ENCODE measurements at regions not wholly inside any gene's neighbourhood (a gene's known extent, or its start where the extent isn't known, plus 50 kb on each side); places are given as distances from the start of the nearest gene placed in this dataset.

- DNase-seq = no peak
- no peak overlapping the region for H3K27ac ChIP-seq
- peaks cover 30% of the 10 kb centered on the region for H3K27me3 ChIP-seq
- H3K36me3 ChIP-seq = no peaks in the 10 kb centered on the region
- H3K4me3 ChIP-seq = no peak overlapping the region
- H3K9me3 ChIP-seq (replicated peaks) = no peaks in the 10 kb centered on the region
- H3K4me1 ChIP-seq = no peaks in the 10 kb centered on the region
Observed at GRCh38 chr16:50463581-50464324, 84.4 kb upstream of the NKD1 start.

GRCh38 chr16:50462793-50463507, 85.2 kb upstream of the NKD1 start:
- no peaks in the 10 kb centered on the region for H3K36me3 ChIP-seq
- DNase-seq = no peak
- no peaks in the 10 kb centered on the region for H3K9me3 ChIP-seq (replicated peaks)
- no peak overlapping the region for H3K27ac ChIP-seq
- H3K4me1 ChIP-seq = no peaks in the 10 kb centered on the region
- no peak overlapping the region for H3K4me3 ChIP-seq
- H3K27me3 ChIP-seq = peaks cover 30% of the 10 kb centered on the region

DNA sequence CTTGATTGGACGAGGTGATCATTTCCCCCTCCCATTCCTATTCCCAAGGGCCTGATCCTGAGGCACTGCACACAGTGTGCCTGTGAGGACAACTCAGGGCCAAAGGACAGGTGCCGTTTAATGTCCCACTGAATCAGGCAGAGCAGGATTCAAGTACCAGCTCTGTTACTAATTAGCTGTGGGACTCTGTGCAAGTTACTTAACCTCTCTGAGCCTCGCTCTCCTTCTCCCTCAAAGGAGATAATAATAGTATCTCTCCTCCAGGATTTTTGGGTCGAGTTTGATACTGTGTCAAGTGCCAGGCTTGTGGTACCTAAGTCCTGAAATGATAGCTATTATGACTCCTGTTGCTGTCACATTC, 86.8 kb upstream of the NKD1 start:
- peaks cover 36% of the 10 kb centered on the region for H3K27me3 ChIP-seq
- no peak overlapping the region for H3K4me3 ChIP-seq
- no peaks in the 10 kb centered on the region for H3K9me3 ChIP-seq (replicated peaks)
- H3K27ac ChIP-seq = no peak overlapping the region
- H3K36me3 ChIP-seq = no peaks in the 10 kb centered on the region
- no peak for DNase-seq
- no peaks in the 10 kb centered on the region for H3K4me1 ChIP-seq

DNA sequence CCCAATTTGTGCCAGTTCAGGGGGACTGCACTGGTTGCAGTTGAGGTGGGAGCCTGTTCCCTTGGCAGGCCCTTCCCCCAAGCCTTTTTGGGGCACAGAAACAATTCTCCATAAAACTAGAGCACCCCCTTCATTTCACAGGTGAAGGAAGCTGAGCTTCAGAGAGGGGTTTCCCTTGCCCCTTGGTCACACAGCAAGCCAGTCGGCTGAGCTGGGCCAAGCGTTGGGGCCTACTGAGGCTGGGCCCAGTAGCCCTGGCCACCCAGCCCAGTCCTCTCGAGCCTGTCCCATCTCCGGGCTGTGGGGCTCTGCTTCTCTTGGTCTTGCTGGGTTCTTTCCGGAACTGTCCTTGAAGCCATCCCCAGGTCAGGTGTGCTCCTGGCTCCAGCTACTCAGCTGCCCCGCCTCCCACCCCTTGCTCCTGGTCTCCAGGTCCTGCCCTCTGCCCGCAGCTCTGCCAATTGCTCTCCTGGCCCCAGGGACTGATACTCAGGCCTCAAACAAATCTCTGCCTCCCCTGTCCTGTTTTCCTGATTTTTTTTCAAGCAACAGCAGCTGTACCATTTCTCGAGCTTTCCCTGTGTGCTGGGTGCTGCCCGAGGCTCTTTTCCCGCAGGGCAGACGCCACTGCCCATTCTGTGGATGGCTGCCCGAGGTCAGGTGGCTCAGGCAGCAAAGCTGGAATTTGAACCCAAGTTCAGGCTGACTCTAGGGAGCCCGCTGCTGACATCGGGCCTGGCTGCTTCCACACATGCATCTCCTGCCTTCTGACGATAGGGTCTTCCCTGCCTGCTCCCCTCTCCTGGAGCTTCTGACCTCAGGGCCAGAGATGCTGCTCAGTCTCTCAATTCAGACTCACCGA, 87.4 kb upstream of the NKD1 start:
- no peak for DNase-seq

DNA sequence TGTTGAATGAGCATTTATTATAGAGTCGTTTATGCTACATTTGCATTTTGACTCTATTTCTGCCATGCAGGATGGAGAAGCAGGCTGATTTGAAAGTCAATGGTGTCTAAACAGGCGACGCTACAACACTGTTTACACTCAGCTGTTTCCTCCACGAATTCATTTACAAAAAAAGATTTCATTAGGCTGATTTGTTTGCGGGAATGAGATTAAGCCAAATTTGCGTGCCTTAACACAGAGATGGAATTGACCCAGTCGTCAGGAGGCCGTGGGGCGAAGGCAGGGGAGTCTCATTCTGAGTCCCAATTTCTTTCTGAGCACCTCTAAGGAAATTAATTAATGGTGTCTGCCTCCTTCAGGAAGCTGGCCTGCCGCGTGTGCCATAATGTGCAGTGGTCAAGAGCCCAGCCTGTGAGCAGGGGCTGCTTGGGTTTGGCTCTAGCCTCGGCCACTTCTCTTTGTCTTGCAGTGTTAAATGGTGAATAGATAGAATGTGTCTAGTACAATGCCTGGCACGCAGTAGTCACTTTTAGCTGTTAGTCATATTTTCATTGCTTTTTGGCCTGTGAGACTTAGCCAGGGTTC, 88.6 kb upstream of the NKD1 start:
- Histone ChIP-seq H3K36me3 (no peaks in the 10 kb centered on the region), H3K4me3 (no peak overlapping the region), H3K27me3 (peaks cover 36% of the 10 kb centered on the region), H3K9me3 (replicated peaks) (no peaks in the 10 kb centered on the region), H3K27ac (no peak overlapping the region), H3K4me1 (no peaks in the 10 kb centered on the region)
- no peak for DNase-seq

More for the DNA sequence above, 87.4 kb upstream of the NKD1 start:
- Histone ChIP-seq H3K9me3 (replicated peaks) (no peaks in the 10 kb centered on the region), H3K27ac (no peak overlapping the region), H3K27me3 (peaks cover 36% of the 10 kb centered on the region), H3K36me3 (no peaks in the 10 kb centered on the region), H3K4me3 (no peak overlapping the region), H3K4me1 (no peaks in the 10 kb centered on the region)

- no peak for DNase-seq
- Histone ChIP-seq H3K4me3 (no peak overlapping the region), H3K27me3 (peaks cover 36% of the 10 kb centered on the region), H3K4me1 (no peaks in the 10 kb centered on the region), H3K36me3 (no peaks in the 10 kb centered on the region), H3K27ac (no peak overlapping the region), H3K9me3 (replicated peaks) (no peaks in the 10 kb centered on the region)
Observed at GRCh38 chr16:50458667-50459495, 89.3 kb upstream of the NKD1 start.

- H3K4me3 ChIP-seq = no peak overlapping the region
- H3K9me3 ChIP-seq (replicated peaks) = no peaks in the 10 kb centered on the region
- H3K4me1 ChIP-seq = no peaks in the 10 kb centered on the region
- no peaks in the 10 kb centered on the region for H3K36me3 ChIP-seq
- no peak overlapping the region for H3K27ac ChIP-seq
- H3K27me3 ChIP-seq = peaks cover 36% of the 10 kb centered on the region
- no peak for DNase-seq
Observed at GRCh38 chr16:50457979-50458491, 89.2 kb upstream of the BRD7 start.

GRCh38 chr16:50457423-50457822, 88.6 kb upstream of the BRD7 start:
- Histone ChIP-seq H3K27ac (no peak overlapping the region), H3K9me3 (replicated peaks) (no peaks in the 10 kb centered on the region), H3K4me1 (no peaks in the 10 kb centered on the region), H3K27me3 (peaks cover 36% of the 10 kb centered on the region), H3K4me3 (no peak overlapping the region), H3K36me3 (no peaks in the 10 kb centered on the region)
- DNase-seq = no peak

DNA sequence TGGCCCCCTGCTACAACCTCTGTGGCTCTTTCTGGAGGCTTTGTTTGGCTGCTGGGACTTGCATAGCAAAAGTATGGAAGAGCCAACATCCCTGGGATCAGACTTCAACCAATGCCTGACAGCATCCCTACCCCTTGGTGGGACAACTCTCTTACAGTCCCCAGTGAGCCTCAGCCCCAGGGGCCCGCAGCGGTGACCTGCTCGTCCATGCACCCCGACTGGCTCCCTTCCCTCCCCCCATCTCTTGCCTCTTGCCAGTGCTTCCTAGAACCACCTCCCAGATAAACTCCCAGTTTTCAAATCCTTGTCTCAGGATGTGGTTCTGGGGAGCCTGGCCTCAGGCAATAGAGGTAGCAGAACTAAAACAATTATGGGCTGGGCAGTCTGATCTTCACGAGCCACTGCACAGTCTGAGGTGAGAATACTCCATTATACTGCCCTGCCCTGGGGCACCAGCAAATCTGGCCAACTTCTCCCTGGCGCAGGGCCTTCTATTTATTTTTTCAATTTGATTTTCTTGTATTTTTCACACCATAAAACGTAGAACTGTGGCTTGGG, 86.6 kb upstream of the BRD7 start:
- no peak for DNase-seq

GRCh38 chr16:50453446-50453845, 84.7 kb upstream of the BRD7 start:
- no peaks in the 10 kb centered on the region for H3K36me3 ChIP-seq
- H3K27me3 ChIP-seq = peaks cover 9% of the 10 kb centered on the region; the same call in 1 of the 2 replicates
- H3K9me3 ChIP-seq (replicated peaks) = no peaks in the 10 kb centered on the region
- no peak overlapping the region for H3K4me3 ChIP-seq
- no peak for DNase-seq
- H3K4me1 ChIP-seq = no peaks in the 10 kb centered on the region
- no peak overlapping the region for H3K27ac ChIP-seq

More for the DNA sequence above, 86.6 kb upstream of the BRD7 start:
- Histone ChIP-seq H3K4me1 (no peaks in the 10 kb centered on the region), H3K27ac (no peak overlapping the region), H3K36me3 (no peaks in the 10 kb centered on the region), H3K4me3 (no peak overlapping the region), H3K9me3 (replicated peaks) (no peaks in the 10 kb centered on the region), H3K27me3 (peaks cover 21% of the 10 kb centered on the region)

DNA sequence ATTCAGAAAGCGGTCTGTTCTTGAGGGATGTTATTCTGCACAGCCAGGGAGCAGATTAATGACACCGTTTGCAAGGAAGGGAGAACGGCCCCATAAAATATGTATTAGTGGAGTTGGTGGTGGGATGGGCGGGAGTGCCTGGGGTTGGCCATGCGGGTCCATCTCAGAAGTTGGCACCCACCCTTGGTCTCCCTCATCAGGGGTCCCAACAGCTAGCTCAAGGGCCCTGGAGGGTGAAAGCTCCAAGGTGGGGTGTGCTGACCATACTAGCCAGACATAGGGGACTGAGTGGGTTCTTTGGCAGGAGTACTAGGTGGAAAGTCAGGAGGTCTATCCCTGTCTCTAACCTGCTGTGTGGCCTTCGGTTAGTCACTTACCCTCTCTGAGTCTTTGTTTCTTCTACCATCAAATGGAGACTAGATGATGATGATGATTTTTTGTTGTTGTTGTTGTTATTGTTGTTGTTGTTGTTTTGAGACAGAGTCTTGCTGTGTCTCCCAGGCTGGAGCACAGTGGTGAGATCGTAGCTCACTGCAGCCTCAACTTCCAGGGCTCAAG, 83.2 kb upstream of the BRD7 start:
- no peak overlapping the region for H3K27ac ChIP-seq
- H3K9me3 ChIP-seq (replicated peaks) = no peaks in the 10 kb centered on the region
- peaks cover 7% of the 10 kb centered on the region; the same call in 1 of the 2 replicates for H3K27me3 ChIP-seq
- no peaks in the 10 kb centered on the region for H3K4me1 ChIP-seq
- H3K4me3 ChIP-seq = no peak overlapping the region
- no peak for DNase-seq
- no peaks in the 10 kb centered on the region for H3K36me3 ChIP-seq

DNA sequence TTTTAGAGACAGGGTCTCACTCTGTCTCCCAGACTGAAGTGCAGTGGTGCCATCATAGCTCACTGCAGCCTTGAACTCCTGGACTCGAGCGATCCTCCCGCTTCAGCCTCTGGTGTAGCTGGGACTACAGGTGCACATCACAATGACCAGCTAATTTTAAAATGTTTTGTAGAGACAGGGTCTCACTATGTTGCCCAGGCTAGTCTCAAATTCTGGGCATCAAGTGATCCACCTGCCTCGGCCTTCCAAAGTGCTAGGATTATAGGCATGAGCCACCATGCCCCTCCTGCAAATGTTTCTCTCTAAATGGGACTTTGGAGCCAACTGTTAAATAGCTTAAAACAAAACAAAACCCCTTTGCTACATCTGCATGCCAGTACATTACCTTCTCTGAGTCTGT, 82.2 kb upstream of the BRD7 start:
- no peaks in the 10 kb centered on the region for H3K36me3 ChIP-seq
- DNase-seq = no peak
- no peaks in the 10 kb centered on the region for H3K4me1 ChIP-seq
- no peak overlapping the region for H3K4me3 ChIP-seq
- H3K27me3 ChIP-seq = peaks cover 7% of the 10 kb centered on the region; the same call in 1 of the 2 replicates
- no peaks in the 10 kb centered on the region for H3K9me3 ChIP-seq (replicated peaks)
- H3K27ac ChIP-seq = no peak overlapping the region

- Histone ChIP-seq H3K27ac (no peak overlapping the region), H3K27me3 (peaks cover 7% of the 10 kb centered on the region; the same call in 1 of the 2 replicates), H3K4me1 (no peaks in the 10 kb centered on the region), H3K4me3 (no peak overlapping the region), H3K9me3 (replicated peaks) (no peaks in the 10 kb centered on the region), H3K36me3 (no peaks in the 10 kb centered on the region)
- DNase-seq = no peak
Observed at GRCh38 chr16:50449800-50450199, 81.0 kb upstream of the BRD7 start.

All from SJCRH30 (cell line).